Parathyroid adenoma (tissue), 2 donors: ENCODE measurements at regions not wholly inside any gene's neighbourhood (a gene's known extent, or its start where the extent isn't known, plus 50 kb on each side); places are given as distances from the start of the nearest gene placed in this dataset.

ENCODE experiments used
- H2AFZ ChIP-seq: fragments of 300-600 bp; sonication (generic); one replicate; pipeline ENCODE4 v1.7.0; 2017; ENCODE audit warnings: antibody characterized with exemption, mild to moderate bottlenecking
- H3K27ac ChIP-seq: fragments of 300-600 bp; sonication (generic); one replicate; pipeline ENCODE4 v1.7.0; 2017
- H3K27me3 ChIP-seq: fragments of 300-600 bp; sonication (generic); one replicate; pipeline ENCODE4 v1.7.0; 2017; ENCODE audit warnings: low read length; ENCODE audit not compliant: control insufficient read depth, insufficient read depth
- H3K36me3 ChIP-seq: fragments of 300-600 bp; sonication (generic); one replicate; pipeline ENCODE4 v1.7.0; 2017; ENCODE audit warnings: low read length; ENCODE audit not compliant: control insufficient read depth, insufficient read depth
- H3K4me1 ChIP-seq: fragments of 300-600 bp; sonication (generic); one replicate; pipeline ENCODE4 v1.7.0; 2017; ENCODE audit warnings: control low read depth
- H3K4me2 ChIP-seq: fragments of 300-600 bp; sonication (generic); one replicate; pipeline ENCODE4 v1.7.0; 2017; ENCODE audit warnings: low read length
- H3K4me3 ChIP-seq: fragments of 300-600 bp; sonication (generic); one replicate; pipeline ENCODE4 v1.7.0; 2017; ENCODE audit warnings: low read depth, low read length
- H3K79me2 ChIP-seq: fragments of 300-600 bp; sonication (generic); one replicate; pipeline ENCODE4 v1.7.0; 2017; ENCODE audit warnings: control low read depth
- H3K9ac ChIP-seq: fragments of 300-600 bp; sonication (generic); one replicate; pipeline ENCODE4 v1.7.0; 2017; ENCODE audit warnings: mild to moderate bottlenecking
- H3K9me3 ChIP-seq: fragments of 300-600 bp; sonication (generic); one replicate; pipeline ENCODE4 v1.7.0; 2017; ENCODE audit warnings: low read length; ENCODE audit not compliant: control insufficient read depth
- CTCF ChIP-seq: fragments of 300-600 bp; sonication (generic); IDR thresholded peaks from one replicate; pipeline ENCODE4 v1.7.0; 2017; ENCODE audit warnings: antibody characterized with exemption, mild to moderate bottlenecking
- donor health status: primary hyperparathyroidism.

DNA sequence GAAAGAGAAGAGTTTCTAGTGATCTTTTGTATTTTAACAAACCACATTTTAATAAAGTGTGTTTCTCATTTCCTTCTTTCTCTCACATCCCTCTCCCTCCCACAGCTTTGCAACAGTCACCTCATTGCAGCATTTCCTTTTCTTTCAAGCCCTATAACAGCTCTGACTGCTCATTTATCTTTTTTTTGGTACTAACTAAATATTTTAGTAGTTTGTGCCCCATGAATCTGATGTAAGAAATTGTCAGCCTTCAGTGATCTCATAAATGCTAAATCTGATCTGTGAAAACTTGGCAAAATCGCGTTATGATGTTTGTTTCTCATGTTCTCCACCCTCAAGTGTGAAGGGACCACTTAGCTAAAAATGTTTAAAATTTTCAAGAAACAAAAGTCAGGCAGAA, 258.5 kb upstream of the SLIT2 start:
- Histone ChIP-seq H3K9me3 (no peaks in the 10 kb centered on the region), H3K36me3 (no peaks in the 10 kb centered on the region), H3K27me3 (no peaks in the 10 kb centered on the region), H3K79me2 (no peaks in the 10 kb centered on the region), H2AFZ (no peak overlapping the region), H3K4me1 (no peaks in the 10 kb centered on the region), H3K9ac (no peak overlapping the region), H3K4me2 (no peak overlapping the region), H3K4me3 (no peak overlapping the region), H3K27ac (no peak overlapping the region)
- no peak for TF ChIP-seq CTCF

- TF ChIP-seq CTCF, result no peak
- no peak overlapping the region for H3K27ac ChIP-seq
- H3K27me3 ChIP-seq, result no peaks in the 10 kb centered on the region
- H3K36me3 ChIP-seq, result no peaks in the 10 kb centered on the region
- H3K9me3 ChIP-seq, result no peaks in the 10 kb centered on the region
- no peak overlapping the region for H2AFZ ChIP-seq
- H3K9ac ChIP-seq, result no peak overlapping the region
- H3K4me3 ChIP-seq, result no peak overlapping the region
- H3K4me2 ChIP-seq, result no peak overlapping the region
- no peaks in the 10 kb centered on the region for H3K79me2 ChIP-seq
- no peaks in the 10 kb centered on the region for H3K4me1 ChIP-seq
These were observed 259.1 kb upstream of the SLIT2 start for GRCh38 chr4:19992471-19993093.

DNA sequence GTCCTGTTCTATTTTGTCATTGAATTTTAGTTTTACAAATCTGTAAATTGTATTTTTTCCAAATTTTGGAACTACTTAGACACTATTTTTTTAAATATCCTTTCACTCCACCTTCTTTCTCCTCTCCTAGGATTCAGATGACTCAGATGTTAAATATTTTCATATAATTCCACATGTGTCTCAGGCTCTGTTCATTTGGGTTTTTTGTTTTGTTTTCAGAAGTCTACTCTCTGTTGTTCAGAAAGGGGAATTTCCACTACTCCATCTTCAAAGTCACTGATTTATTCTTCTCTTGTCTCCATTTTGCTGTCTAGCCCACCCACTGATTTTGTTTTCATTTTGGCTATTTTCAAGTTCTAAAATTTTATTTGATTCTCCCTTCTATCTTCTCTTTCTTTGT, 264.0 kb upstream of the SLIT2 start:
- no peak overlapping the region for H2AFZ ChIP-seq
- no peaks in the 10 kb centered on the region for H3K27me3 ChIP-seq
- no peak overlapping the region for H3K4me3 ChIP-seq
- no peaks in the 10 kb centered on the region for H3K36me3 ChIP-seq
- H3K27ac ChIP-seq, result no peak overlapping the region
- no peaks in the 10 kb centered on the region for H3K4me1 ChIP-seq
- no peak overlapping the region for H3K4me2 ChIP-seq
- no peaks in the 10 kb centered on the region for H3K9me3 ChIP-seq
- no peak for TF ChIP-seq CTCF
- no peaks in the 10 kb centered on the region for H3K79me2 ChIP-seq
- H3K9ac ChIP-seq, result no peak overlapping the region

DNA sequence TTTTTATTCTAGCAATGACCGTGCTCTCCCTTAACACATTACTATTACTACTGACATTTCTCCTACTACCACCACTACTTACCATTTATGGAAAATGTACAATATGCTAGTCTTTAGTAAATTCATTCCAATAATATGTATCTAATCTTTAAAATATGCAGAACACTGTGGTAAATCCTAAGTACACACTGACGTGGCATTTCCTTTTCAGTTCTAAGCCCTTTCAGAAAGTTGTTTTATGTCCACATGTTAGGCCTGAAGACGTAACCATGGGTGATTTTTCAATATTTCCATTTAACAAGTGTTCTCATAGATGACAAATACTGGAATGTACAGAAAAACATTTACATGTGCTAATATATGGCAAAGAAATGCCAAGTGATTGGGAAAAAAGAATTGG, 268.6 kb upstream of the SLIT2 start:
- Histone ChIP-seq H3K4me2 (no peak overlapping the region), H2AFZ (no peak overlapping the region), H3K27ac (no peak overlapping the region), H3K9me3 (peaks cover 4% of the 10 kb centered on the region), H3K27me3 (no peaks in the 10 kb centered on the region), H3K36me3 (no peaks in the 10 kb centered on the region), H3K79me2 (no peaks in the 10 kb centered on the region), H3K9ac (no peak overlapping the region), H3K4me3 (no peak overlapping the region), H3K4me1 (no peaks in the 10 kb centered on the region)
- no peak for TF ChIP-seq CTCF

DNA sequence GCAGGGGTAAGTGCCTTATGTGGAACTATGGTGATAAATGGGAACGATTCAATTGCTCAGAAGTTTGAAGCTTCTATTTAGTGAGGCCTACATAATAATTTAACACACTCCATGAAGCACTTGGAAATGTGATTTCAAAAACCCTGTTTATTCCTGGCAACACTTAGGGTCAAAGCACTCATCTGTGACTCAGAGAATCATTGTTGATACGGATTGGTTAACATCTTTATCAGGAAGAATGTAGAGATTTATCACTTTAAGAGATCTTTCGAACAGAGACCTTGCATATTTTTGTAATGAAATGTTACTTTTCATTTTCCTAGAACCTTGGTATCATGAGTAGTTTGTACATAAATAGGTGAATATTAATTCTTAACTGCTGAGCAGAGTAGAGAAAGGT, 269.1 kb upstream of the SLIT2 start:
- H3K4me2 ChIP-seq, result no peak overlapping the region
- no peak overlapping the region for H2AFZ ChIP-seq
- H3K4me1 ChIP-seq, result no peaks in the 10 kb centered on the region
- H3K4me3 ChIP-seq, result no peak overlapping the region
- no peaks in the 10 kb centered on the region for H3K79me2 ChIP-seq
- no peaks in the 10 kb centered on the region for H3K36me3 ChIP-seq
- TF ChIP-seq CTCF, result no peak
- peaks cover 4% of the 10 kb centered on the region for H3K9me3 ChIP-seq
- H3K9ac ChIP-seq, result no peak overlapping the region
- H3K27ac ChIP-seq, result no peak overlapping the region
- H3K27me3 ChIP-seq, result no peaks in the 10 kb centered on the region
